ENCODE measurements at regions not wholly inside any gene's neighbourhood (a gene's known extent, or its start where the extent isn't known, plus 50 kb on each side); places are given as distances from the start of the nearest gene placed in this dataset.

- DNase-seq (ENCODE audit: low read depth in 2 of 2), result no peak
Observed at GRCh38 chr14:61847861-61848260, 85.6 kb downstream of the SNAPC1 start.

DNA sequence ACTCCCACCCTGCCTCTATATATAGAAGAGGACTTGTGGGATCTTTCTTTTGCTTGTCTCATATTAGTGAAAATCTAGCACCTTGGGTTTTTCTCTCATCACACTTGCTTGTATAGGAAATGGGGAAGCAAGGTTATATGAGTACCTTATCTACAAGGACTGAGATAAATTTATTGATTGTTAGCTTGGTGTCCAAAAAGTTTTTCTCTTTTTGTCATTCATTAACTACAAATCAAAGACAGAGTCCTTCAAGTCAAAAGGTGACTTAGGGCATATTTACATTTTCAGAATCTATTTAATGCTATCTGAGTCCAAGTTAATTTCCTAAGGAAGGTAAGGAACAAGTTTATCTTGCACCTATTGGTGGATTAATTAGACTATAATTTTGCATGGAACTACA lies 92.7 kb downstream of the SNAPC1 start:
- DNase-seq (ENCODE audit: low read depth in 2 of 2), result no peak

DNA sequence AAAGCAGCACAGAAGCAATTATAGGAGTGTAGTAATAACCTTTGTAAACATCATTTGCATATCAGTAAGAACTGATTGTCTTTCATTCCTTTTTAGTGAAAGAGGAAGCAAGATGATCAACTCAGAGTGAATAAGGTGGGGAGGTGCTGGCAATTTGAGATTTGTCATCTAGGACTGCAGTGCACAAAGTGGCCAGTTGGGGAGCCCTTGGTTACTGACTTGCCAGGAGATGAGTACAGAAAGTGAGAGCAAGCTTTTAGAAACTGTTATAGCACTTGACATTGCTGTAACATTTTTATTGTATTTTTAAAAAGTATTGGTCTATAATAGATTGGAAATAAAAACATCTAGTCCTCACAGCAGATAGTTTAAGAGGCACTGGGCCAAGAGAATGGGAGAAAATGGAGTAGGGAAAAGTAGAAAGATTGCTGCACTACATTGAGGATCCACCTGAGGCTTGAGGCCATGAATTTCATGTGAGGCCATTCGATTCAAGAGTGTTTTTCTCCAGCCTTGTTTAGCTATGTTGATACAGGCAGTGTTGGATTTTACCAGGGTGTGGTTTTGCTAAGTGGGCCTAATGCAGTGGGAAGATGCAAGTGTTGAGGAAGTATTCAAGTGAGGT lies 98.2 kb downstream of the SNAPC1 start:
- DNase-seq (ENCODE audit: low read depth in 2 of 2), result peak; percentile 23 to 31

- no peak for DNase-seq (ENCODE audit: low read depth in 2 of 2)
Observed at GRCh38 chr14:61861320-61861865, 99.2 kb downstream of the SNAPC1 start.

DNA sequence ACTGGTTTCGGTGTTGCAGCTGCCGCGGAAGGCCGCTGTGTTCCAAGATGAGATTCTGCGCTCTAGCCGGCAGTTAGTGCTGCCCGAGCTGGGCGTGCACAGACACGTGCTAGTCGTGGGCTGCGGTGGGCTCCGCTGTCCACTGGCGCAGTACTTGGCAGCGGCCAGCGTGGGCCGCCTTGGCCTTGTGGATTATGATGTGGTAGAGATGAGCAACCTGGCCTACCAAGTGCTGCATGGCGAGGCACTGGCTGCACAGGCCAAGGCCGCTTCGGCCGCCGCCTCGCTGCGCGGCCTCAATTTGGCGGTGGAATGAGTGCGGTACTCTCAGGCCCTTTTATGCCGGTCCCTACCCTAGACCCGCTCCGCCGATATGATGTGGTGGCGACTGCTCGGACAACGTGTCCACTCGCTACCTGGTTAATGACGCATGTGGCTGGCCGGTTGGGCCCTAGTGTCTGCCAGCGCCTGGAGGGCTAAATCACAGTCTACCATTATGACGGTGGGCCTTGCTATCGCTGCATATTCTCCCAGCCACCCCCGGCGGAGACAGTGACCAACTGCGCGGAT lies 102.2 kb downstream of the SNAPC1 start:
- no peak for DNase-seq (ENCODE audit: low read depth in 2 of 2)

GRCh38 chr14:61866932-61867920 lies 105.0 kb downstream of the SNAPC1 start:
- no peak for DNase-seq (ENCODE audit: low read depth in 2 of 2)

GRCh38 chr14:61868846-61869245 lies 106.6 kb downstream of the SNAPC1 start:
- DNase-seq (ENCODE audit: low read depth in 2 of 2), result no peak

DNA sequence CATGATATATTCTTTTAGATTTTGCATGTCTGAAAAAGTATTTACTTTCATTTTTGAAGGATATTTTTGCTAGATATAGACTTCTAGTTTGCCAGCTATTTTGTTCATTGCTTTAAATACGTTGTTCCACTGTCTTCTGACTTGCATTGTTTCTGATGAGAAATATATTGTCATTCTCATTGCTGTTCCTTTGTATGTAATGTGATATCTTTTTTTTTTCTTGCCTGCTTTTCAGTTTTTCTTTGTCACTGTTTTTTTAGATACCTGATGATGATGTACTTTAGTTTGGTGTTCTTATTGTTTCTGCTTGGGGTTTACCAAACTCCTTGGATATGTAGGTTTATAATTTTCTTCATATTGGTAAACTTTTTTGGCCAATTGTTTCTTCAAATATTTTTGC lies 107.9 kb downstream of the SNAPC1 start:
- no peak for DNase-seq (ENCODE audit: low read depth in 2 of 2)

GRCh38 chr14:61872452-61872851 lies 110.2 kb downstream of the SNAPC1 start:
- DNase-seq (ENCODE audit: low read depth in 2 of 2), result no peak

GRCh38 chr14:61875483-61875882 lies 113.3 kb downstream of the SNAPC1 start:
- DNase-seq (ENCODE audit: low read depth in 2 of 2), result no peak

DNA sequence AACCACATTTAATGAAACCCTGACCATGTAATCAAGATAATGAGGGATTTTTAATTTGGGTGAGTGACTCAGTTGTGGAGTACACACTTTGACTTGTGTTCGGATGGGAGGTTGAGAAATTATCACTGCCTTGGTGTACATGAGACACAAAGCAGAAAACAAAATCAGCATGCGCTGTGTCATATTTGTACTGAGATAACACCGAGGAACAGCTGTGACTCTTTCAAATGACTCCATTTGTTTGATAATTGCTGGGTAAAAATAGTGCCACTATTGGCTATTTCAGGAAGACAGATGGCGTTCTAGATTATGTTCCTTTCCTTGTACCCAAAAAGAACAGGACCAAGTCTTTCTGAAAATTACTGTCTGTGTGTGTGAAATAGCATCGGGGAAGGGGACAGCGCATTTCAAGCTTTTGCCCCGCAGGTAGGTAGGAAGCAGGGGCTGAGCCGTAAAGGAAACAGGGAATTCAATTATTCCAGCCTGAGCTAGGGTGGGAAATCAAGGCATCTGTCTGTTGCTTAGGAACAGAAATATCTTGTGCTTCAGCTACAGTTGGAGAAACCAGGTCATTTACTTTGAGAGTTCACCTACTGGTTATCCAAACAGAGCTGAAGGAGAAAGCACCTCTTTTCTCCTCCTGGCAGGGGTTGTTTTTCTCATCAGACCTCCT lies 114.3 kb downstream of the SNAPC1 start:
- no peak for DNase-seq (ENCODE audit: low read depth in 2 of 2)

- DNase-seq (ENCODE audit: low read depth in 2 of 2), result no peak
Observed at GRCh38 chr14:61877035-61877390, 114.8 kb downstream of the SNAPC1 start.

- no peak for DNase-seq (ENCODE audit: low read depth in 2 of 2)
Observed at GRCh38 chr14:61877768-61878167, 115.5 kb downstream of the SNAPC1 start.

GRCh38 chr14:61878931-61879330 lies 116.7 kb downstream of the SNAPC1 start:
- no peak for DNase-seq (ENCODE audit: low read depth in 2 of 2)

DNA sequence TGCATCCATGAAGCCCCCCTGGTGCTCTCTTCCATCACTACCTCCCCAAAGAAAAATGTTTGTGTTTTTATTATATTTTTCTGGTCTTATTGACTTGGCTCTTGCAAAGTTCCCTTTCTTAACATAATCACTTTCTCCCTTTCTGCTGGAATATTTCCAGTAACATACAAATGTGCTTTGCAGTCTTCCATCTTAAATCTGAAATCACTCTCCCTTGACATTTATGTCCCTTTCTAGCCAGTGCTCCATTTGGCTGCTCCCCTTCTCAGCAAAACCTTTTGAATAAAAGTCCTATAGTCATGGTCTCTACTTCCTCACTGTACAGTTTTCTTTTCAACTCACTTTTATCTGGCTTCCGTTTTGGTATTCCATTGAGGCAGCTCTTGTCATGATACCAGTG lies 118.8 kb downstream of the SNAPC1 start:
- DNase-seq (ENCODE audit: low read depth in 2 of 2), result no peak

DNA sequence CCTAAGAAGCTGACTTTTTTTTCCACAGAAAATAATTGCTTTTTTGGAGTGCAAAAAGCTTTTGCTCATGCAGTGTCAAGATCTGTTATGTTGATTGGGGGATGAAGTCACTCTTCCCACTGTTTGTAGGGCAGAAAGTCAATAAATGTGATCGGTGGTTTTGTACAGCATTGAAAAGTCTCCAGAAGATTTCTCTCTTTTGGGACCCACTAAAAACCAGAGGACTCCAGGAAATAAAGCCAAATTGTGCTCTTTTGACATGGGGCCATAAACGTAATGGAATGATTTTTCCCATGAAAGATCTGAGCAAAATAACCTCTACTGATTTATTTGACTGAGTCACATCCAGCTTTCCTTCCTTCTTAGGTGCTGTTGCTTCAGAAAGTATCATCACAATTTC lies 122.5 kb downstream of the SNAPC1 start:
- DNase-seq (ENCODE audit: low read depth in 2 of 2), result no peak

DNA sequence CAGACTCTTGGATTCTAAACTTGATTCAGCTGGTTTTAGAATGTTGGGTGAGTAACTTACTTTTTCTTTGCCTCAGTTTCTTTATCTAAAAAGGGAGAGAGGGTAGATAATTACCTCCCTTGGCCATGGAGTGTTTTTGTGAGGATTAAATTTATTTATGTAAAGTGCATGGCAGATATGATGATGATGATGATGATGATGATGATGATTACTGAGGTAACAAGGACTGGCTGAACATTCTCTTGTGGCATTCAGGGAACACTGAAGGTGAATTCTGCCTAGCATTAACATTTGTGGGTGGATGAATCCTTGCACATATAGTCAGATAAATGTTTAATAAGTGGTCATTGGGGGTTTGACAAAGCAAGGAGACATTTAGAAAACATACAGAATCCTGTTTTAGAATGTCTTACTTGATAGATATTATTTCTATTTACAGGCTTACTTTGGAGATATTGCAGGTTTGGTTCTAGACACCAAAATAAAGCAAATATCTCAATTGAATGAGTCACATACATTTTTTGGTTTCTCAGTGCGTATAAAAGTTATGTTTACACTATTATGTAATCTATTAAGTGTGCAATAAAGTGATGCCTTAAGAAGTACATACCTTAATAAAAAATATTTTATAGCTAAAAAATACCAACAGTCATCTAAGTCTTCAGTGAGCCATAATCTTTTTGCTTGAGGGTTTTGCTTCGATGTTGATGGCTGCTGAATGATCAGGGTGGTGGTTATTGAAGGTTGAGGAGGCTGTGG lies 123.2 kb downstream of the SNAPC1 start:
- no peak for DNase-seq (ENCODE audit: low read depth in 2 of 2)

- DNase-seq (ENCODE audit: low read depth in 2 of 2), result no peak
Observed at GRCh38 chr14:61887628-61888027, 125.4 kb downstream of the SNAPC1 start.

DNA sequence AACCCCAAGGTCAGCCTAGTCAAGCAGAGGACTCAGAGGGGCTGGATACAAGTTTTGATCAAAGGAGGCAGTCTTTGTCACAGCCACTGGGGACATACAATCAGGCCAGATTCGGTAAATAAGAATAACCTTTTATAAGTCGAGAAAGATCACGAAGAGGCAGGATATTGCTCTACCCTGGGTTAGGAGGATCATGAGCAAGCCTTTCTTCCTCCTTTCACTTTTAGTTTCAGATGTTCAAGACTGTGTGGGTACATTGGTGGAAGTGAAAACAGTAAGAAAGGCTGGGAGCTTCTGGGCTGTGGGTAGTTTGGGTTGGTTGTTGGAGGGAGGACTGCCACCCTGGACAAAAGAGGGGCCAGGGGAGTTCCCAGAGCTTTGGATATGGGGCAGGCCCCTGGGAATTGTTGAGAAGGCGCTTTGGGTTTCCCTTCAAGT lies 127.7 kb downstream of the SNAPC1 start:
- DNase-seq (ENCODE audit: low read depth in 2 of 2), result peak in 1 of 2 donors; percentile 4

DNA sequence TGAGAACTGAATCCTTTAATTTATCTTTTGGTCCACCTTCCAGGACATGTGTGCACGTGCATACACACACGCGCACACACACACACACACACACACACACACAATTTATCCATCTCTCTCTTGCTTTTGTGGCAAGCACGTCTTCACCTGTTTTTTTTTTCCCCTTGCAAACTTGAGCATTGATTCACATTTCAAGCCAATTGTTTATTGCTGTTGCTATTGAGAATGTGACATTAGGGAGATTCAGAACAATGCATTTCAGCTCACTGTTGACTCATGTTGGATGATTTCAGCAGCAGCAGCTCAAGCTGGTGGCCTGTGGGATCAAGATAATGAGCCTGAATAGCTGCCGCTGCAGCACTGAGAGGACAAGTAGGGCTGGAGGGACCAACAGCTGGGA lies 128.9 kb downstream of the SNAPC1 start:
- DNase-seq (ENCODE audit: low read depth in 2 of 2), result no peak

- DNase-seq (ENCODE audit: low read depth in 2 of 2), result no peak
Observed at GRCh38 chr14:61891810-61892209, 129.6 kb downstream of the SNAPC1 start.
